Endothelial cell of umbilical vein (primary cell): ENCODE measurements at regions not wholly inside any gene's neighbourhood (a gene's known extent, or its start where the extent isn't known, plus 50 kb on each side); places are given as distances from the start of the nearest gene placed in this dataset.

Source experiments
- BruUV-seq: library from RNA; stranded (reverse); fragments of 400-500 nt; replicated peaks from 2 replicates; lab custom pipeline; 2021; lab: Mats Ljungman, UMichigan
- CTCF ChIA-PET: fragments of 300-600, 350-600 bp; sonication (Branson Sonifier 250); formaldehyde crosslinking; loops from one replicate; lab custom pipeline; 2021; ENCODE audit warnings: antibody characterized with exemption, inconsistent platforms; lab: Charles Lee
- POLR2A ChIA-PET: fragments of 300-600, 350-600 bp; sonication (Branson Sonifier 250); formaldehyde crosslinking; loops from one replicate; lab custom pipeline; 2021; ENCODE audit warnings: antibody characterized with exemption, inconsistent platforms; lab: Charles Lee
- DNase-seq: peaks from one replicate; pipeline ENCODE4 v3.0.0-alpha.2; 2011; ENCODE audit warnings: low read depth, low spot score
- FAIRE-seq: peaks from 2 replicates; lab custom pipeline; 2011; peaks lifted over from hg19 to GRCh38; lab: Jason Lieb, UNC
- H2AFZ ChIP-seq: 2 replicates; pipeline ENCODE4 v1.6.0; 2012; ENCODE audit warnings: low read depth, low read length, control low read depth, inconsistent platforms
- H3K27ac ChIP-seq: 2 replicates; pipeline ENCODE4 v1.5.1; 2011; ENCODE audit warnings: low read depth, mild to moderate bottlenecking, control low read depth, low read length, moderate library complexity; ENCODE audit not compliant: insufficient read depth
- H3K27me3 ChIP-seq, 2 experiments: 2 replicates each; pipeline versions ENCODE4 v1.6.0 to v1.6.1; 2011; ENCODE audit warnings: low read length in 2 of 2, mixed read lengths in 1 of 2; ENCODE audit not compliant: control insufficient read depth in 2 of 2, insufficient read depth in 2 of 2
- H3K36me3 ChIP-seq, 2 experiments: 2 replicates in 1 of 2; 3 replicates in 1 of 2; pipeline ENCODE4 v1.5.1; 2011; ENCODE audit warnings: low read length in 2 of 2, mild to moderate bottlenecking in 1 of 2, moderate library complexity in 1 of 2; ENCODE audit not compliant: control insufficient read depth in 2 of 2, insufficient read depth in 2 of 2; ENCODE audit errors: extremely low read depth in 1 of 2
- H3K4me1 ChIP-seq: 3 replicates; pipeline ENCODE4 v1.5.1; 2011; ENCODE audit warnings: mild to moderate bottlenecking, low read length; ENCODE audit not compliant: control insufficient read depth, insufficient read depth; ENCODE audit errors: extremely low read depth
- H3K4me2 ChIP-seq: 2 replicates; pipeline ENCODE4 v1.6.1; 2011; ENCODE audit warnings: low read length, control low read depth, mixed read lengths; ENCODE audit not compliant: insufficient read depth
- H3K4me3 ChIP-seq, 3 experiments: fragments of 200-600 bp in 1 of 3; sonication (generic), shearing (Covaris generic) in 1 of 3; replicated peaks in 1 of 3; 2 replicates each; pipeline ENCODE4 v1.5.1; 2011 to 2016; ENCODE audit warnings: control low read depth in 3 of 3, low read length in 3 of 3, mild to moderate bottlenecking in 2 of 3, inconsistent platforms in 1 of 3, low read depth in 1 of 3, moderate library complexity in 1 of 3; ENCODE audit not compliant: insufficient read depth in 1 of 3
- H3K79me2 ChIP-seq: 2 replicates; pipeline ENCODE4 v1.6.0; 2012; ENCODE audit warnings: low read length, inconsistent platforms; ENCODE audit not compliant: control insufficient read depth, insufficient read depth
- H3K9ac ChIP-seq: replicated peaks from 2 replicates; pipeline ENCODE3; 2011; ENCODE audit warnings: low read length, control low read depth; ENCODE audit not compliant: insufficient read depth; ENCODE audit errors: extremely low read depth
- H3K9me1 ChIP-seq: replicated peaks from 3 replicates; pipeline ENCODE4 v1.6.0; 2011; ENCODE audit warnings: mild to moderate bottlenecking, low read length; ENCODE audit not compliant: control insufficient read depth, insufficient read depth; ENCODE audit errors: extremely low read depth
- H3K9me3 ChIP-seq: replicated peaks from 2 replicates; pipeline ENCODE4 v1.5.1; 2012; ENCODE audit warnings: low read length, inconsistent platforms; ENCODE audit not compliant: control insufficient read depth, insufficient read depth
- H4K20me1 ChIP-seq: replicated peaks from 2 replicates; pipeline ENCODE3; 2011; ENCODE audit warnings: mild to moderate bottlenecking, low read length; ENCODE audit not compliant: control insufficient read depth, insufficient read depth; ENCODE audit errors: extremely low read depth
- EZH2 ChIP-seq: IDR thresholded peaks from 2 replicates; pipeline ENCODE4 v1.6.1; 2012; ENCODE audit warnings: borderline replicate concordance, low read depth, mild to moderate bottlenecking, moderate library complexity, low read length, inconsistent platforms; ENCODE audit not compliant: severe bottlenecking
- FOS ChIP-seq: IDR thresholded peaks from 2 replicates; pipeline ENCODE4 v1.6.1; 2011; ENCODE audit warnings: mild to moderate bottlenecking, low read length, moderate library complexity, borderline replicate concordance; ENCODE audit not compliant: insufficient read depth
- GATA2 ChIP-seq: IDR thresholded peaks from 2 replicates; pipeline ENCODE4 v1.7.0; 2011; ENCODE audit warnings: low read depth, mild to moderate bottlenecking, moderate library complexity, mixed read lengths, low read length; ENCODE audit not compliant: insufficient read length, insufficient read depth
- JUN ChIP-seq: IDR thresholded peaks from 2 replicates; pipeline ENCODE4 v1.6.1; 2011; ENCODE audit warnings: borderline replicate concordance, low read depth; ENCODE audit not compliant: insufficient read length, insufficient read depth
- MYC ChIP-seq: IDR thresholded peaks from one replicate; pipeline ENCODE4 v1.6.1; 2011; ENCODE audit warnings: mild to moderate bottlenecking, low read depth, low read length
- POLR2A ChIP-seq: IDR thresholded peaks from 2 replicates; pipeline ENCODE4 v1.6.1; 2012; ENCODE audit warnings: low read depth, mild to moderate bottlenecking, control low read depth, low read length
- POLR2AphosphoS5 ChIP-seq: IDR thresholded peaks from 2 replicates; pipeline ENCODE4 v1.6.1; 2012; ENCODE audit warnings: low read depth, mild to moderate bottlenecking, control low read depth, low read length, moderate library complexity; ENCODE audit not compliant: insufficient read depth
- dilution Hi-C: fragments of 300-500 bp; cut with MboI; formaldehyde crosslinking; loops from one replicate; pipeline ENCODE4 v1.15.0; 2019; ENCODE audit warnings: low sequenced_read_pairs; ENCODE audit not compliant: extremely low pct_ligation_motif_present
- intact Hi-C: fragments of 100-400 bp; cut with micrococcal nuclease; formaldehyde crosslinking; loops from one replicate; pipeline ENCODE4 v1.10.0; 2022
- TF ChIP-seq, protein P1 (sequence below): IDR thresholded peaks from 2 replicates; pipeline ENCODE4 v1.6.1; 2011; ENCODE audit not compliant: insufficient read depth, insufficient read length
- TF ChIP-seq, protein P2 (sequence below), 2 donors: IDR thresholded peaks; 1 replicate in 1 of 2; 2 replicates in 1 of 2; pipeline ENCODE4 v1.5.1; 2011; ENCODE audit warnings: low read length in 2 of 2, mild to moderate bottlenecking in 2 of 2, moderate library complexity in 2 of 2, control low read depth in 1 of 2, inconsistent platforms in 1 of 2, low read depth in 1 of 2; ENCODE audit not compliant: insufficient read depth in 1 of 2; ENCODE audit errors: extremely low read depth in 1 of 2

DNA sequence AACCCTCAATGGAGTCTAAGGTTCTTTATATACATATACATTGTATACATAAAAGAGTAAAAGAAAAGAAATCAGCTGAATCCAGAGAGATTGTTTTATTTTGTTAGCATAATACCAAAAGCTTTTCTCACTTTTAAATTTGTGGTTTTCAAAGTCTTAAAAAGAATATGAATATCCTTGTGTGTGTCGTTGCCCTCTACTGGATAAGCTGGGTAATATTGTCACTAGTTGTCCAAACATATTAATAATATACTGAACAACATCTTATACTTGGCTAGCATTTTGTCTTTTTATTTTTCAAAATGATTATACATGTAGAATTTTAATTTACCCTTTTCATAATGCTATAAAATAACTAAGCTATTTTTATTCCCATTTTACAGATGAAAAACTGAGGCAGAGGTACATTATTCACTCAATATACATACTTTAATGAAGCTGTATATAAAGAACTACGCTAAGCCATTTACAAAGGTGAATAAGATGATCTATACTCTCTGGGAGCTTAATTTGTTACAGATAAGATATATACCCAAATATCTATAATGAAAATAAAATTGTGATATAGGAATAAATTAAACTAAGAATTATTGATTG, 531.7 kb downstream of the TFAP2B start:
- no peaks in the 10 kb centered on the region for H3K27me3 ChIP-seq
- no peaks in the 10 kb centered on the region for H4K20me1 ChIP-seq
- H3K9me1 ChIP-seq, result no peaks in the 10 kb centered on the region
- dilution Hi-C loops (no loop called here), intact Hi-C loops (no loop called here)
- no peak overlapping the region for H3K4me3 ChIP-seq
- no peaks in the 10 kb centered on the region for H3K36me3 ChIP-seq
- BruUV-seq, result no TSS peak
- H3K9me3 ChIP-seq, result no peaks in the 10 kb centered on the region
- no peaks in the 10 kb centered on the region for H3K4me1 ChIP-seq
- ChIA-PET CTCF (no interaction called here), POLR2A (no interaction called here)
- H3K79me2 ChIP-seq, result no peaks in the 10 kb centered on the region
- FAIRE-seq, result no peak
- no peak overlapping the region for H2AFZ ChIP-seq
- TF ChIP-seq, protein P1, sequence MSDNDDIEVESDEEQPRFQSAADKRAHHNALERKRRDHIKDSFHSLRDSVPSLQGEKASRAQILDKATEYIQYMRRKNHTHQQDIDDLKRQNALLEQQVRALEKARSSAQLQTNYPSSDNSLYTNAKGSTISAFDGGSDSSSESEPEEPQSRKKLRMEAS, result no peak
- TF ChIP-seq MYC (no peak), POLR2A (no peak), POLR2AphosphoS5 (no peak), EZH2 (no peak), JUN (no peak), FOS (no peak), GATA2 (no peak)
- TF ChIP-seq, protein P2, sequence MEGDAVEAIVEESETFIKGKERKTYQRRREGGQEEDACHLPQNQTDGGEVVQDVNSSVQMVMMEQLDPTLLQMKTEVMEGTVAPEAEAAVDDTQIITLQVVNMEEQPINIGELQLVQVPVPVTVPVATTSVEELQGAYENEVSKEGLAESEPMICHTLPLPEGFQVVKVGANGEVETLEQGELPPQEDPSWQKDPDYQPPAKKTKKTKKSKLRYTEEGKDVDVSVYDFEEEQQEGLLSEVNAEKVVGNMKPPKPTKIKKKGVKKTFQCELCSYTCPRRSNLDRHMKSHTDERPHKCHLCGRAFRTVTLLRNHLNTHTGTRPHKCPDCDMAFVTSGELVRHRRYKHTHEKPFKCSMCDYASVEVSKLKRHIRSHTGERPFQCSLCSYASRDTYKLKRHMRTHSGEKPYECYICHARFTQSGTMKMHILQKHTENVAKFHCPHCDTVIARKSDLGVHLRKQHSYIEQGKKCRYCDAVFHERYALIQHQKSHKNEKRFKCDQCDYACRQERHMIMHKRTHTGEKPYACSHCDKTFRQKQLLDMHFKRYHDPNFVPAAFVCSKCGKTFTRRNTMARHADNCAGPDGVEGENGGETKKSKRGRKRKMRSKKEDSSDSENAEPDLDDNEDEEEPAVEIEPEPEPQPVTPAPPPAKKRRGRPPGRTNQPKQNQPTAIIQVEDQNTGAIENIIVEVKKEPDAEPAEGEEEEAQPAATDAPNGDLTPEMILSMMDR (IDR thresholded peaks at IDR 0.05; ENCODE audit: extremely low read depth in 1 of 2, insufficient read depth in 1 of 2, low read depth in 1 of 2, low read length in 2 of 2), result no peak
- H3K9ac ChIP-seq, result no peak overlapping the region
- DNase-seq, result no peak
- H3K4me2 ChIP-seq, result no peak overlapping the region
- no peak overlapping the region for H3K27ac ChIP-seq
